K562 (cell line): ENCODE measurements at regions not wholly inside any gene's neighbourhood (a gene's known extent, or its start where the extent isn't known, plus 50 kb on each side); places are given as distances from the start of the nearest gene placed in this dataset.
A peak's percentile ranks its signal among the peaks of the same experiment; 100 is the strongest.

Experiments
- CEBPB ChIP-seq: fragments of 450-650 bp; IDR thresholded peaks from 2 replicates; pipeline ENCODE4 v1.6.1; 2016; ENCODE audit warnings: missing genetic modification characterization, missing compliant biosample characterization
- HNRNPLL ChIP-seq: fragments of 200-400 bp; formaldehyde crosslinking; IDR thresholded peaks from 2 replicates; pipeline ENCODE4 v1.6.1; 2017; ENCODE audit warnings: low read length, low read depth, mild to moderate bottlenecking; ENCODE audit not compliant: poor library complexity, severe bottlenecking
- MCM3 ChIP-seq: fragments of 450-650 bp; IDR thresholded peaks from 2 replicates; pipeline ENCODE4 v1.6.1; 2016
- NFRKB ChIP-seq: fragments of 450-650 bp; IDR thresholded peaks from 2 replicates; pipeline ENCODE4 v1.6.1; 2016; ENCODE audit warnings: low read depth
- ZBTB9 ChIP-seq: fragments of 450-650 bp; formaldehyde crosslinking; IDR thresholded peaks from 2 replicates; pipeline ENCODE4 v1.4.0; 2020; ENCODE audit warnings: mild to moderate bottlenecking, moderate library complexity
- ZNF589 ChIP-seq: fragments of 200-800 bp; sonication (Bioruptor generic); IDR thresholded peaks from 2 replicates; pipeline ENCODE4 v1.6.1; 2016; ENCODE audit warnings: low read depth, missing genetic modification characterization, missing compliant biosample characterization

- TF ChIP-seq HNRNPLL (peak; percentile 60), ZNF589 (CRISPR knock-in tag) (peak; percentile 26; the same call in 1 of the 2 replicates), ZBTB9 (CRISPR knock-in tag) (no peak), MCM3 (no peak), CEBPB (tag) (peak; percentile 19; the same call in 1 of the 2 replicates), NFRKB (peak; percentile 81; the same call in 1 of the 2 replicates)
Observed at GRCh38 chr20:53739799-53740785, 146.5 kb upstream of the ZNF217 start (continued).
